ENCODE measurements at regions not wholly inside any gene's neighbourhood (a gene's known extent, or its start where the extent isn't known, plus 50 kb on each side); places are given as distances from the start of the nearest gene placed in this dataset.

DNA sequence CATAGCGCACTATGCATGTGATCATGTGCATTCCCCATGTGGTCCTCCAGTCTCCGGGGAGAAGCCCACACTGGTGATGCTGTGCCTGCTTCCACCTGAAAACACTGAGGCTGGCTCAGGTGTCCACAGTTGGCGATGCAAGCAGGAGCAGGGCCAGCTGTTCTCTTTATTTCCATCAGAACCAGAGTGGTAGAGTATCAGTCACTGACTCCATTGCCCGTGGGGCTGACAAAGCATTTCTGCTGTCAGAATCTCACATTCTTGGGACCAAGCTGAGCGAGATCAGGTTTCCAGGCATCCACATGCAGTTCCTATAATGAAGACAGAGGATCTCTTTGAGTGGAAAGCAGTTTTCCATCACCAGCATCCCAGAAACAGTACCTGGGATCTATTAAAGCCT lies 52.5 kb downstream of the GADD45G start:
- TF ChIP-seq, protein P1, sequence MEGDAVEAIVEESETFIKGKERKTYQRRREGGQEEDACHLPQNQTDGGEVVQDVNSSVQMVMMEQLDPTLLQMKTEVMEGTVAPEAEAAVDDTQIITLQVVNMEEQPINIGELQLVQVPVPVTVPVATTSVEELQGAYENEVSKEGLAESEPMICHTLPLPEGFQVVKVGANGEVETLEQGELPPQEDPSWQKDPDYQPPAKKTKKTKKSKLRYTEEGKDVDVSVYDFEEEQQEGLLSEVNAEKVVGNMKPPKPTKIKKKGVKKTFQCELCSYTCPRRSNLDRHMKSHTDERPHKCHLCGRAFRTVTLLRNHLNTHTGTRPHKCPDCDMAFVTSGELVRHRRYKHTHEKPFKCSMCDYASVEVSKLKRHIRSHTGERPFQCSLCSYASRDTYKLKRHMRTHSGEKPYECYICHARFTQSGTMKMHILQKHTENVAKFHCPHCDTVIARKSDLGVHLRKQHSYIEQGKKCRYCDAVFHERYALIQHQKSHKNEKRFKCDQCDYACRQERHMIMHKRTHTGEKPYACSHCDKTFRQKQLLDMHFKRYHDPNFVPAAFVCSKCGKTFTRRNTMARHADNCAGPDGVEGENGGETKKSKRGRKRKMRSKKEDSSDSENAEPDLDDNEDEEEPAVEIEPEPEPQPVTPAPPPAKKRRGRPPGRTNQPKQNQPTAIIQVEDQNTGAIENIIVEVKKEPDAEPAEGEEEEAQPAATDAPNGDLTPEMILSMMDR (conservative IDR thresholded peaks at IDR 0.05; ENCODE audit: low read length): no peak
- TF ChIP-seq EZH2phosphoT487 (IDR thresholded peaks at IDR 0.05; ENCODE audit: borderline replicate concordance, low read depth, low read length): no peak

Measured in OCI-LY7 (cell line).